ENCODE measurements at regions not wholly inside any gene's neighbourhood (a gene's known extent, or its start where the extent isn't known, plus 50 kb on each side); places are given as distances from the start of the nearest gene placed in this dataset.

GRCh38 chr10:78426181-78426580 lies 392.5 kb downstream of the RPS24 start:
- DNase-seq (ENCODE audit: low read depth in 2 of 3, low spot score in 1 of 3) = no peak

- DNase-seq (ENCODE audit: low read depth in 2 of 3, low spot score in 1 of 3) = no peak
Measured at GRCh38 chr10:78427497-78428031, 393.9 kb downstream of the RPS24 start.

- DNase-seq (ENCODE audit: low read depth in 2 of 3, low spot score in 1 of 3) = no peak
Measured at GRCh38 chr10:78428579-78428978, 394.9 kb downstream of the RPS24 start.

- DNase-seq (ENCODE audit: low read depth in 2 of 3, low spot score in 1 of 3) = no peak
Measured at GRCh38 chr10:78429984-78430383, 396.3 kb downstream of the RPS24 start.

- DNase-seq (ENCODE audit: low read depth in 2 of 3, low spot score in 1 of 3) = no peak
Measured at GRCh38 chr10:78432583-78432982, 398.9 kb downstream of the RPS24 start.

- no peak for DNase-seq (ENCODE audit: low read depth in 2 of 3, low spot score in 1 of 3)
Measured at GRCh38 chr10:78433076-78433595, 399.5 kb downstream of the RPS24 start.

GRCh38 chr10:78433766-78434535 lies 400.3 kb downstream of the RPS24 start:
- no peak for DNase-seq (ENCODE audit: low read depth in 2 of 3, low spot score in 1 of 3)

- DNase-seq (ENCODE audit: low read depth in 2 of 3, low spot score in 1 of 3) = no peak
Measured at GRCh38 chr10:78434886-78435285, 401.2 kb downstream of the RPS24 start.

GRCh38 chr10:78435484-78436221 lies 402.0 kb downstream of the RPS24 start:
- DNase-seq (ENCODE audit: low read depth in 2 of 3, low spot score in 1 of 3) = no peak

GRCh38 chr10:78436222-78436573 lies 402.5 kb downstream of the RPS24 start:
- DNase-seq (ENCODE audit: low read depth in 2 of 3, low spot score in 1 of 3) = no peak

- no peak for DNase-seq (ENCODE audit: low read depth in 2 of 3, low spot score in 1 of 3)
Measured at GRCh38 chr10:78436706-78437406, 403.2 kb downstream of the RPS24 start.

GRCh38 chr10:78437407-78437768 lies 403.7 kb downstream of the RPS24 start:
- DNase-seq (ENCODE audit: low read depth in 2 of 3, low spot score in 1 of 3) = no peak

GRCh38 chr10:78437998-78438906 lies 404.6 kb downstream of the RPS24 start:
- DNase-seq (ENCODE audit: low read depth in 2 of 3, low spot score in 1 of 3) = no peak

GRCh38 chr10:78438907-78439809 lies 405.5 kb downstream of the RPS24 start:
- no peak for DNase-seq (ENCODE audit: low read depth in 2 of 3, low spot score in 1 of 3)

GRCh38 chr10:78441010-78441409 lies 407.3 kb downstream of the RPS24 start:
- DNase-seq (ENCODE audit: low read depth in 2 of 3, low spot score in 1 of 3) = no peak

- no peak for DNase-seq (ENCODE audit: low read depth in 2 of 3, low spot score in 1 of 3)
Measured at GRCh38 chr10:78441694-78442093, 408.0 kb downstream of the RPS24 start.

GRCh38 chr10:78442836-78443550 lies 409.3 kb downstream of the RPS24 start:
- no peak for DNase-seq (ENCODE audit: low read depth in 2 of 3, low spot score in 1 of 3)

- no peak for DNase-seq (ENCODE audit: low read depth in 2 of 3, low spot score in 1 of 3)
Measured at GRCh38 chr10:78443900-78444571, 410.4 kb downstream of the RPS24 start.

Data from stimulated activated CD4-positive, alpha-beta T cell treated with anti-CD3 and anti-CD28 coated beads, Interleukin-12 subunit alpha, Interleukin-12 subunit beta, amount 100 ng/mL, for 48 hours (primary cell).